H7 (cell line): ENCODE measurements at regions not wholly inside any gene's neighbourhood (a gene's known extent, or its start where the extent isn't known, plus 50 kb on each side); places are given as distances from the start of the nearest gene placed in this dataset.

Experiments
- DNase-seq: peaks from one replicate; pipeline ENCODE4 v3.0.0; 2012
- H3K27me3 ChIP-seq: 2 replicates; pipeline ENCODE4 v1.6.0; 2011; ENCODE audit warnings: mild to moderate bottlenecking, low read length; ENCODE audit not compliant: control insufficient read depth, insufficient read depth
- H3K36me3 ChIP-seq: replicated peaks from 2 replicates; pipeline ENCODE4 v1.5.1; 2011; ENCODE audit warnings: low read length; ENCODE audit not compliant: control insufficient read depth, insufficient read depth
- H3K4me3 ChIP-seq: 2 replicates; pipeline ENCODE4 v1.5.1; 2011; ENCODE audit warnings: low read depth, mild to moderate bottlenecking, control low read depth, low read length, moderate library complexity; ENCODE audit not compliant: insufficient read depth

GRCh38 chr12:112559784-112560183 is 141.0 kb downstream of the PTPN11 start:
- DNase-seq = no peak
- no peaks in the 10 kb centered on the region for H3K27me3 ChIP-seq
- H3K4me3 ChIP-seq = no peak overlapping the region

GRCh38 chr12:112564160-112564784 is 145.5 kb downstream of the PTPN11 start:
- Histone ChIP-seq H3K27me3 (no peaks in the 10 kb centered on the region), H3K4me3 (no peak overlapping the region), H3K36me3 (no peaks in the 10 kb centered on the region)
- no peak for DNase-seq

More at GRCh38 chr12:112559784-112560183, 141.0 kb downstream of the PTPN11 start:
- no peaks in the 10 kb centered on the region for H3K36me3 ChIP-seq

GRCh38 chr12:112568641-112569040 is 149.9 kb downstream of the PTPN11 start:
- DNase-seq = no peak
- H3K27me3 ChIP-seq = peaks cover 5% of the 10 kb centered on the region
- H3K4me3 ChIP-seq = no peak overlapping the region
- H3K36me3 ChIP-seq = no peaks in the 10 kb centered on the region

- no peaks in the 10 kb centered on the region for H3K36me3 ChIP-seq
- peaks cover 8% of the 10 kb centered on the region for H3K27me3 ChIP-seq
- no peak for DNase-seq
- H3K4me3 ChIP-seq = no peak overlapping the region
Observed at GRCh38 chr12:112570096-112570495, 151.3 kb downstream of the PTPN11 start.

- H3K4me3 ChIP-seq = no peak overlapping the region
- no peak for DNase-seq
- H3K27me3 ChIP-seq = peaks cover 21% of the 10 kb centered on the region
- no peaks in the 10 kb centered on the region for H3K36me3 ChIP-seq
Observed at GRCh38 chr12:112573141-112573540, 154.4 kb downstream of the PTPN11 start.

- peaks cover 21% of the 10 kb centered on the region for H3K27me3 ChIP-seq
- no peaks in the 10 kb centered on the region for H3K36me3 ChIP-seq
- DNase-seq = peak; percentile 69
- H3K4me3 ChIP-seq = peak overlapping the region; percentile 48
Observed at GRCh38 chr12:112574896-112575558, 156.3 kb downstream of the PTPN11 start.

GRCh38 chr12:112575559-112576067 is 156.9 kb downstream of the PTPN11 start:
- H3K27me3 ChIP-seq = peaks cover 21% of the 10 kb centered on the region
- peak; percentile 70 for DNase-seq
- H3K4me3 ChIP-seq = peak overlapping the region; percentile 48
- H3K36me3 ChIP-seq = no peaks in the 10 kb centered on the region

GRCh38 chr12:112577473-112578329 is 159.0 kb downstream of the PTPN11 start:
- H3K27me3 ChIP-seq = peaks cover 21% of the 10 kb centered on the region
- peak; percentile 70 for DNase-seq
- H3K4me3 ChIP-seq = no peak overlapping the region
- H3K36me3 ChIP-seq = no peaks in the 10 kb centered on the region

- Histone ChIP-seq H3K27me3 (peaks cover 17% of the 10 kb centered on the region), H3K4me3 (no peak overlapping the region), H3K36me3 (no peaks in the 10 kb centered on the region)
- DNase-seq = peak; percentile 85
Observed at GRCh38 chr12:112584266-112584722, 165.5 kb downstream of the PTPN11 start.

- H3K27me3 ChIP-seq = peaks cover 18% of the 10 kb centered on the region
Observed at GRCh38 chr12:112586148-112586783, 167.5 kb downstream of the PTPN11 start.

GRCh38 chr12:112589275-112589674 is 170.5 kb downstream of the PTPN11 start:
- H3K36me3 ChIP-seq = no peaks in the 10 kb centered on the region
- H3K27me3 ChIP-seq = peaks cover 21% of the 10 kb centered on the region
- no peak for DNase-seq
- H3K4me3 ChIP-seq = no peak overlapping the region

More at GRCh38 chr12:112586148-112586783, 167.5 kb downstream of the PTPN11 start:
- DNase-seq = no peak
- Histone ChIP-seq H3K4me3 (no peak overlapping the region), H3K36me3 (no peaks in the 10 kb centered on the region)

- DNase-seq = peak; percentile 62
- Histone ChIP-seq H3K4me3 (no peak overlapping the region), H3K36me3 (no peaks in the 10 kb centered on the region), H3K27me3 (peaks cover 23% of the 10 kb centered on the region)
Observed at GRCh38 chr12:112590281-112590680, 171.5 kb downstream of the PTPN11 start.

GRCh38 chr12:112591488-112591887 is 172.7 kb downstream of the PTPN11 start:
- no peak overlapping the region for H3K4me3 ChIP-seq
- peaks cover 21% of the 10 kb centered on the region for H3K27me3 ChIP-seq
- no peak for DNase-seq
- no peaks in the 10 kb centered on the region for H3K36me3 ChIP-seq

GRCh38 chr12:112595410-112595809 is 176.7 kb downstream of the PTPN11 start:
- DNase-seq = no peak
- H3K36me3 ChIP-seq = no peaks in the 10 kb centered on the region
- H3K27me3 ChIP-seq = peaks cover 5% of the 10 kb centered on the region
- no peak overlapping the region for H3K4me3 ChIP-seq
